ENCODE measurements at regions not wholly inside any gene's neighbourhood (a gene's known extent, or its start where the extent isn't known, plus 50 kb on each side); places are given as distances from the start of the nearest gene placed in this dataset.

DNA sequence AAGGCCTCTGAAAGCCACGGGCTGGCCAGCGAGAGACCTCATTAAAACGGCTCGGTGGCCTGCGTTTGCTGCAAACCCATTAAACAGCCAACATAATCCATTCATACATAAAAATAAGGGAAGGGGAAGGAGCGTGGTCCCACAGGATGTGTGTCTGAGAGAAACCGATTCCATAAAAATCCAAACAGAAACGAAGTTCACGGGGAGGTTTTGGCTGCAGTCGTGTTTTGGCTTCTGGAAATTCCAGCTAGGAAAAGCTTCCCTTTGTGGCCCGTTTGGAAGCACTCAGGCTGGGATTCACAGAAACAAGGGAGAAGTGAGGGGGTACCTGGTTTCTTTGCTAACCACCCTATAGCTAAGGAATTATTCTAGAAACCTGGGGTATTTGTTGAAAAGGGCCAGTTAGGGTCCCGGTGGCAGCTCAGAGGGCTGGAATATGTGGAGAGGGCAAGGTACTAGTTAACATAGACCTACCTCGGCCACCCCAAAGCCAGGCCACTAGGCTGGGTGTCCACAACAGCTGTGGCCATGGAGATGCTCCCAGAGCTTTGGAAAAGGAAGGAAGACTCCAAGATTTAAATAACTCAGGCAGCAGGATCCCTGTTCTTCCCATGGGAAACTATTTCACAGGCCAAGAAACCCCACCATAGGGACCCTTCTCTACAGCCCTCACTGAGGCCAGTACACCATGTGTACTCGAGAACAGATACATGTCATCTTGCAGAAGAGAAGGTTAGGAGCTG is 166.8 kb downstream of the BCOR start:
- WGBS, 2 donors (ENCODE audit: low coverage in 1 of 2) = 60 to 67% methylated on average over 1 to 14 of the region's 14 CpGs
- TF ChIP-seq, protein P1, sequence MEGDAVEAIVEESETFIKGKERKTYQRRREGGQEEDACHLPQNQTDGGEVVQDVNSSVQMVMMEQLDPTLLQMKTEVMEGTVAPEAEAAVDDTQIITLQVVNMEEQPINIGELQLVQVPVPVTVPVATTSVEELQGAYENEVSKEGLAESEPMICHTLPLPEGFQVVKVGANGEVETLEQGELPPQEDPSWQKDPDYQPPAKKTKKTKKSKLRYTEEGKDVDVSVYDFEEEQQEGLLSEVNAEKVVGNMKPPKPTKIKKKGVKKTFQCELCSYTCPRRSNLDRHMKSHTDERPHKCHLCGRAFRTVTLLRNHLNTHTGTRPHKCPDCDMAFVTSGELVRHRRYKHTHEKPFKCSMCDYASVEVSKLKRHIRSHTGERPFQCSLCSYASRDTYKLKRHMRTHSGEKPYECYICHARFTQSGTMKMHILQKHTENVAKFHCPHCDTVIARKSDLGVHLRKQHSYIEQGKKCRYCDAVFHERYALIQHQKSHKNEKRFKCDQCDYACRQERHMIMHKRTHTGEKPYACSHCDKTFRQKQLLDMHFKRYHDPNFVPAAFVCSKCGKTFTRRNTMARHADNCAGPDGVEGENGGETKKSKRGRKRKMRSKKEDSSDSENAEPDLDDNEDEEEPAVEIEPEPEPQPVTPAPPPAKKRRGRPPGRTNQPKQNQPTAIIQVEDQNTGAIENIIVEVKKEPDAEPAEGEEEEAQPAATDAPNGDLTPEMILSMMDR (IDR thresholded peaks at IDR 0.05) = no peak
- TF ChIP-seq EP300 (IDR thresholded peaks at IDR 0.05; ENCODE audit: low read depth) = no peak
- TF ChIP-seq POLR2AphosphoS5 (IDR thresholded peaks at IDR 0.05) = no peak
- no peak for TF ChIP-seq POLR2A (IDR thresholded peaks at IDR 0.05)
- H3K27me3 ChIP-seq = no peaks in the 10 kb centered on the region
- peaks cover 0 to 5% (median 0%) of the 10 kb centered on the region in 4 donors for H3K4me1 ChIP-seq
- no peaks in the 10 kb centered on the region for H3K9me3 ChIP-seq
- H3K27ac ChIP-seq = peak overlapping the region in 1 of 4 donors; percentile 12
- H3K36me3 ChIP-seq = no peaks in the 10 kb centered on the region
- DNase-seq = no peak
- in situ Hi-C loops (cut with MboI; ENCODE audit: low pct_ligation_motif_present in 1 of 4, low pct_unique_long_range_greater_than_20kb in 1 of 4, low sequenced_read_pairs in 3 of 4) = no loop called here
- intact Hi-C loops (cut with DNase I; ENCODE audit: low total_unique reads) = no loop called here
- H3K4me3 ChIP-seq = no peak overlapping the region

DNA sequence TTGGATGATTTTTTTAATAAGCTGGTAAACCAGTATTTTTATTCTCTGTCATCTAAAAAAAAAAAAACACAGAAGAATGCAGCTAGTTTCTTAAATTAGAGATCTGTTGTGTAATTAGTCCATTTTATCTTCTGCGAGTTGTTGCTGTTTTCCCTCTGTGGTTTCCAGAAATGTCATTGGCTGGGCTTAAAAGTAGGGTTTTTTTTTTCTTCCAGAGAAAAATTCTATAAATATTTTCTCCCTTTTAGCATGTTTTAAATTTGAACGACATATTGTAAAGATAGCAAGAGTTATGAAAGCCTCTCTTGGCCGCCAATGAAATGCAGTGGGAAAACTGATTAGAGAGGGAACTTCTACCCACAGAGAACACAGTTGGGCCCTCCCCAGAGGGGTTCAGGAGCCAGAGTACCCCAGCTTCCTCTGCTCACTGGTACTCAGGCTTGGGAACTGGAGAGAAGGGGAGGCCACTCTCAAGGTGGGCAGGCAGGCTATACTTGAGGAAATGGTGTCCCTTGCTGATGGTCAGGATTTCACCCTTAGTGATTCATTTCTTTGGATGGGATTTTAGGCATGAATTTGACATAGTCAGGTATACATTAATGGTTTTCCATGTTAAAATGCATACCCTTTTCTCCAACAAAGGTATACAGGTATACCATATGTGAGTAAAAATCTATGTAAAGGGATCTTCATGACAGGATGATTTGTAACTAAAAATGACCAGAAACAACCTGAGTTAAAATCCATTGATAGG is 166.1 kb downstream of the BCOR start:
- TF ChIP-seq, protein P1 (IDR thresholded peaks at IDR 0.05) = no peak
- TF ChIP-seq EP300 (IDR thresholded peaks at IDR 0.05; ENCODE audit: low read depth) = no peak
- TF ChIP-seq POLR2A (IDR thresholded peaks at IDR 0.05) = no peak
- TF ChIP-seq POLR2AphosphoS5 (IDR thresholded peaks at IDR 0.05) = no peak
- peak overlapping the region in 1 of 4 donors; percentile 12 for H3K27ac ChIP-seq
- DNase-seq = no peak
- no peaks in the 10 kb centered on the region for H3K27me3 ChIP-seq
- no peaks in the 10 kb centered on the region for H3K9me3 ChIP-seq
- H3K4me3 ChIP-seq = no peak overlapping the region
- intact Hi-C loops (cut with DNase I; ENCODE audit: low total_unique reads) = no loop called here
- in situ Hi-C loops (cut with MboI; ENCODE audit: low pct_ligation_motif_present in 1 of 4, low pct_unique_long_range_greater_than_20kb in 1 of 4, low sequenced_read_pairs in 3 of 4) = no loop called here
- 60% methylated on average over 3 of the region's 3 CpGs; no CpG with 5 or more reads in 1 of the 2 donors for whole genome bisulfite sequencing, 2 donors (ENCODE audit: low coverage in 1 of 2)
- H3K36me3 ChIP-seq = no peaks in the 10 kb centered on the region
- H3K4me1 ChIP-seq = peaks cover 0 to 5% (median 0%) of the 10 kb centered on the region in 4 donors

DNA sequence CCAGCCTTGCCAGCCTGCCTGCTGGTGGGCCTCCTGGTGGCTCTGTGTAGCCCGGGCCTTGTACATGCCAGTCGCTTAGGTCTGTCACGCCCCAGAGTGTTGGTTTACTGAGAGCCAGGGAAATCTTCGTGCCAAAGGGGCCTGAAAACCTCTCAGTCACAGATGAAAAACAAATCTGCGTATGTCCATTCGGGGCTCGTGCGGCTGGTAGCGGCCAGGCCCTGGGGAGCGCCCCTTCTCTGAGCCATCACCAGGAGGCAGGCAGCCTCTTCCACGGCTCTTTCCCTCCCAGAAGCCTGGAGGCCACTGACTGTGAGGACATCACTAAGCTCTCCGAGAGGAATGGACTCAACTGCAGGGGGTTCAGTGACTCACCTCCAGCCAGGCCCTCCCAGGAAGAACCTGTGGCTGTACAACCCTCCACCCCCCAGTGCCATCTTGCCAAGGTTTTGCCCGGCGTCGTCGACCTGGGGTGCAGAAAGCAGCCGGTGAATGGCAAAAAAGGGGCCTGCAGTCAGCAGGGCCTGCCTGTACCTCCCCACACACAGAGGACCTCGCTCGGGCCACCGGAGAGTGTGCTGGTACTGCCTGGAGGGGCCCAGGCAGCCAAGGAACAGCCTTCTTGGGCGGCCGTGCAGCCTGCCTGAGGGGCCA is 162.2 kb downstream of the BCOR start:
- no peak for DNase-seq
- Histone ChIP-seq H3K4me3 (no peak overlapping the region), H3K27me3 (no peaks in the 10 kb centered on the region), H3K4me1 (no peaks in the 10 kb centered on the region), H3K36me3 (no peaks in the 10 kb centered on the region), H3K27ac (no peak overlapping the region), H3K9me3 (no peaks in the 10 kb centered on the region)
- WGBS, 2 donors (ENCODE audit: low coverage in 1 of 2) = 91% methylated on average over 21 of the region's 22 CpGs; no CpG with 5 or more reads in 1 of the 2 donors
- in situ Hi-C loops (cut with MboI; ENCODE audit: low pct_ligation_motif_present in 1 of 4, low pct_unique_long_range_greater_than_20kb in 1 of 4, low sequenced_read_pairs in 3 of 4) (no loop called here), intact Hi-C loops (cut with DNase I; ENCODE audit: low total_unique reads) (no loop called here)
- TF ChIP-seq POLR2A (IDR thresholded peaks at IDR 0.05) (no peak), EP300 (IDR thresholded peaks at IDR 0.05; ENCODE audit: low read depth) (no peak), POLR2AphosphoS5 (IDR thresholded peaks at IDR 0.05) (no peak)
- TF ChIP-seq, protein P1 (IDR thresholded peaks at IDR 0.05) = no peak

All from transverse colon (tissue), 4 donors.